Smooth muscle cell (in vitro differentiated cells): ENCODE measurements at regions not wholly inside any gene's neighbourhood (a gene's known extent, or its start where the extent isn't known, plus 50 kb on each side); places are given as distances from the start of the nearest gene placed in this dataset.

Source experiments
- DNase-seq: peaks from one replicate; lab custom pipeline; 2025; ENCODE audit not compliant: unreplicated experiment; lab: John Stamatoyannopoulos, UW
- H2AFZ ChIP-seq: fragments of 200-600 bp; sonication (generic); 2 replicates; pipeline ENCODE4 v1.6.0; 2016; ENCODE audit warnings: antibody characterized with exemption, low read depth, mild to moderate bottlenecking
- H3F3A ChIP-seq: fragments of 200-600 bp; sonication (generic); 2 replicates; pipeline ENCODE4 v1.6.0; 2017; ENCODE audit warnings: antibody characterized with exemption, low read depth
- H3K27ac ChIP-seq: fragments of 200-600 bp; sonication (generic); 2 replicates; pipeline ENCODE4 v1.5.1; 2016; ENCODE audit warnings: low read depth, mild to moderate bottlenecking
- H3K27me3 ChIP-seq: fragments of 200-600 bp; sonication (generic); 2 replicates; pipeline ENCODE4 v1.6.1; 2016; ENCODE audit warnings: low read depth, mild to moderate bottlenecking
- H3K36me3 ChIP-seq: fragments of 200-600 bp; sonication (generic); 2 replicates; pipeline ENCODE4 v1.5.1; 2016; ENCODE audit warnings: low read depth
- H3K4me1 ChIP-seq: fragments of 200-600 bp; sonication (generic); 2 replicates; pipeline ENCODE4 v1.5.1; 2016; ENCODE audit warnings: low read depth
- H3K4me2 ChIP-seq: fragments of 200-600 bp; sonication (generic); 2 replicates; pipeline ENCODE4 v1.6.0; 2016; ENCODE audit warnings: mild to moderate bottlenecking
- H3K4me3 ChIP-seq: fragments of 200-600 bp; sonication (generic); 2 replicates; pipeline ENCODE4 v1.5.1; 2016; ENCODE audit warnings: mild to moderate bottlenecking
- H3K79me2 ChIP-seq: fragments of 200-600 bp; sonication (generic); 2 replicates; pipeline ENCODE4 v1.6.0; 2016; ENCODE audit warnings: low read depth, mild to moderate bottlenecking
- H3K9ac ChIP-seq: fragments of 200-600 bp; sonication (generic); 2 replicates; pipeline ENCODE4 v1.6.0; 2016; ENCODE audit warnings: low read depth
- H3K9me3 ChIP-seq: fragments of 200-600 bp; sonication (generic); replicated peaks from 2 replicates; pipeline ENCODE4 v1.5.1; 2016; ENCODE audit warnings: low read depth
- H4K20me1 ChIP-seq: fragments of 200-600 bp; sonication (generic); 2 replicates; pipeline ENCODE4 v1.6.0; 2016; ENCODE audit warnings: low read depth
- WGBS: methylation state at CpG from one replicate; pipeline ENCODE4 v1.1.7; 2016; ENCODE audit warnings: low lambda C conversion rate; 5-methylcytosine and 5-hydroxymethylcytosine counted together
- TF ChIP-seq, protein P1 (sequence below): fragments of 200-600 bp; sonication (generic); IDR thresholded peaks from 2 replicates; pipeline ENCODE4 v1.5.1; 2017; ENCODE audit warnings: borderline replicate concordance, mild to moderate bottlenecking, antibody characterized with exemption; ENCODE audit not compliant: insufficient read depth, poor library complexity, severe bottlenecking

GRCh38 chr18:51813740-51814139, 526.3 kb upstream of the DCC start:
- Histone ChIP-seq H3K79me2 (no peaks in the 10 kb centered on the region), H4K20me1 (no peaks in the 10 kb centered on the region), H3K9me3 (no peaks in the 10 kb centered on the region), H3K36me3 (no peaks in the 10 kb centered on the region), H3K27me3 (no peaks in the 10 kb centered on the region), H3K4me1 (no peaks in the 10 kb centered on the region), H2AFZ (no peak overlapping the region), H3K4me3 (no peak overlapping the region), H3K4me2 (no peak overlapping the region), H3K9ac (no peak overlapping the region), H3F3A (no peaks in the 10 kb centered on the region), H3K27ac (no peak overlapping the region)
- TF ChIP-seq, protein P1, sequence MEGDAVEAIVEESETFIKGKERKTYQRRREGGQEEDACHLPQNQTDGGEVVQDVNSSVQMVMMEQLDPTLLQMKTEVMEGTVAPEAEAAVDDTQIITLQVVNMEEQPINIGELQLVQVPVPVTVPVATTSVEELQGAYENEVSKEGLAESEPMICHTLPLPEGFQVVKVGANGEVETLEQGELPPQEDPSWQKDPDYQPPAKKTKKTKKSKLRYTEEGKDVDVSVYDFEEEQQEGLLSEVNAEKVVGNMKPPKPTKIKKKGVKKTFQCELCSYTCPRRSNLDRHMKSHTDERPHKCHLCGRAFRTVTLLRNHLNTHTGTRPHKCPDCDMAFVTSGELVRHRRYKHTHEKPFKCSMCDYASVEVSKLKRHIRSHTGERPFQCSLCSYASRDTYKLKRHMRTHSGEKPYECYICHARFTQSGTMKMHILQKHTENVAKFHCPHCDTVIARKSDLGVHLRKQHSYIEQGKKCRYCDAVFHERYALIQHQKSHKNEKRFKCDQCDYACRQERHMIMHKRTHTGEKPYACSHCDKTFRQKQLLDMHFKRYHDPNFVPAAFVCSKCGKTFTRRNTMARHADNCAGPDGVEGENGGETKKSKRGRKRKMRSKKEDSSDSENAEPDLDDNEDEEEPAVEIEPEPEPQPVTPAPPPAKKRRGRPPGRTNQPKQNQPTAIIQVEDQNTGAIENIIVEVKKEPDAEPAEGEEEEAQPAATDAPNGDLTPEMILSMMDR = no peak
- no peak for DNase-seq
- WGBS = 97% methylated on average over 2 of the region's 2 CpGs

GRCh38 chr18:51821610-51822009, 518.4 kb upstream of the DCC start:
- no peak overlapping the region for H3K4me2 ChIP-seq
- 90% methylated on average over 1 of the region's 1 CpG for WGBS
- no peaks in the 10 kb centered on the region for H3F3A ChIP-seq
- no peaks in the 10 kb centered on the region for H4K20me1 ChIP-seq
- no peaks in the 10 kb centered on the region for H3K27me3 ChIP-seq
- no peak overlapping the region for H2AFZ ChIP-seq
- H3K4me3 ChIP-seq = no peak overlapping the region
- no peaks in the 10 kb centered on the region for H3K4me1 ChIP-seq
- TF ChIP-seq, protein P1 = no peak
- H3K79me2 ChIP-seq = no peaks in the 10 kb centered on the region
- H3K27ac ChIP-seq = no peak overlapping the region
- no peak overlapping the region for H3K9ac ChIP-seq
- no peaks in the 10 kb centered on the region for H3K9me3 ChIP-seq
- no peak for DNase-seq
- H3K36me3 ChIP-seq = no peaks in the 10 kb centered on the region

GRCh38 chr18:51824746-51825145, 515.3 kb upstream of the DCC start:
- H4K20me1 ChIP-seq = no peaks in the 10 kb centered on the region
- no peak overlapping the region for H2AFZ ChIP-seq
- H3K79me2 ChIP-seq = no peaks in the 10 kb centered on the region
- no peak for DNase-seq
- H3K36me3 ChIP-seq = no peaks in the 10 kb centered on the region
- no peak overlapping the region for H3K4me3 ChIP-seq
- no peak overlapping the region for H3K4me2 ChIP-seq
- H3F3A ChIP-seq = no peaks in the 10 kb centered on the region
- no peaks in the 10 kb centered on the region for H3K27me3 ChIP-seq
- H3K4me1 ChIP-seq = no peaks in the 10 kb centered on the region
- 56% methylated on average over 2 of the region's 2 CpGs for WGBS
- H3K27ac ChIP-seq = no peak overlapping the region
- no peaks in the 10 kb centered on the region for H3K9me3 ChIP-seq
- TF ChIP-seq, protein P1 = no peak
- H3K9ac ChIP-seq = no peak overlapping the region

DNA sequence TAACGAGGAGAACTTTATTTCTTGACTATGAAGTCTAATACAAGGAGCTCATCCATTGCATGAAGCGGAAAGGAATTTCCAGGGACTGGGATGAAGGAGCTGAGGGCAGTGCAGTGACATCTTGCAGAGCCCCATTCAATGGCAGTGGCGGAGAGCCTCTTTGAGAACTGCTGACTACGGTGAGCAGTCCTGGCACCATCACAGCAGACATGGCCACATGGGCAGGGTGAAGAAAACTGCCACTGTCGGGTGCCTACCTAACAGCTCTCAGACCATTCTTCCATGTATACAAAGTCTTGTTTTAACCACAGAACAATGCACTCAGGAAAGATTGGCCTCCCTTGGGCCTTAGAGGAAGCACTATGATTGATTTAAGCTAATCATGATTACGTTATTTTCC, 506.1 kb upstream of the DCC start:
- no peaks in the 10 kb centered on the region for H3K36me3 ChIP-seq
- no peaks in the 10 kb centered on the region for H3K79me2 ChIP-seq
- WGBS = 92% methylated on average over 6 of the region's 6 CpGs

More for the DNA sequence above, 506.1 kb upstream of the DCC start:
- no peaks in the 10 kb centered on the region for H3K4me1 ChIP-seq
- H2AFZ ChIP-seq = no peak overlapping the region
- no peak for DNase-seq
- no peaks in the 10 kb centered on the region for H3F3A ChIP-seq
- TF ChIP-seq, protein P1 = no peak
- H3K27me3 ChIP-seq = no peaks in the 10 kb centered on the region
- no peak overlapping the region for H3K4me3 ChIP-seq
- no peak overlapping the region for H3K27ac ChIP-seq
- H3K4me2 ChIP-seq = no peak overlapping the region
- H3K9me3 ChIP-seq = no peaks in the 10 kb centered on the region
- no peak overlapping the region for H3K9ac ChIP-seq
- no peaks in the 10 kb centered on the region for H4K20me1 ChIP-seq
